ENCODE measurements at regions not wholly inside any gene's neighbourhood (a gene's known extent, or its start where the extent isn't known, plus 50 kb on each side); places are given as distances from the start of the nearest gene placed in this dataset.
A peak's percentile ranks its signal among the peaks of the same experiment; 100 is the strongest.

DNA sequence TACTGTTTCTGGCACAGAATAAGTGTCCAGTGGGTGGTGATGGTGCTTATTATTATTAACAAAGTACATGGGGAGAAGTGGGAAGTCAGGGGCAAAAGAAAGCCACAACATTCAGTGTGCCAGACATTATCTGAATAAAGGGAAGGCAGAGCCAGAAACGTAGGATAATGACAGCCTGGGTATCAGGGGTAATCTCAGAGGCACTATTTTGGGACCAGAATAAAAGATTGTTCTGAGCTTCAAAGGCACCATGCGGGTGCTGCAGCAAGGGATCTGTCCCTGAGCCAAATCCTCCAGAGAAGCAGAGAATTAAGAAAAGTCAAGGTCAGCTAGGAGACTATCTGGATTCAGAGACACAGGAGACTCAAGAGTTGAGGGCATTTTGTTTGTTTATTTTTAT lies 328.8 kb upstream of the GATB start:
- DNase-seq = no peak

DNA sequence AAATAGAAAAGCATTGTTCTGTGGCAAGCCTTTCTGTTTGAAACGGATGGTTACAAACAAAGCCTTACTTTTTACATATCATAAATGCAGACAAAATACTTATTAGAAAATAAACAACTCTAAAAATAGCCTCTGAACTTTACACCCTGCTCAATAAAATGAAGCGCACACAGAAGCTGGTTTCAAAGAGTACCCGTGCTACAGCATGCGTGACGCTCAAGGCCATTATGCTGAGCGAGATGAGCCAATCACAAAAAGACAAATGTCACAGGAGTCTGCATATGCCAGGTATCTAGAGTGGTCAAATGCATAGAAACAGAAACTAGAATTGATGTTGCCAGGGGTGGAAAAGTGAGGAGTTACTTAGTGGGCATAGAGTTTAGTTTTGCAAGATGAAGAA lies 326.5 kb upstream of the GATB start:
- no peak for DNase-seq

DNA sequence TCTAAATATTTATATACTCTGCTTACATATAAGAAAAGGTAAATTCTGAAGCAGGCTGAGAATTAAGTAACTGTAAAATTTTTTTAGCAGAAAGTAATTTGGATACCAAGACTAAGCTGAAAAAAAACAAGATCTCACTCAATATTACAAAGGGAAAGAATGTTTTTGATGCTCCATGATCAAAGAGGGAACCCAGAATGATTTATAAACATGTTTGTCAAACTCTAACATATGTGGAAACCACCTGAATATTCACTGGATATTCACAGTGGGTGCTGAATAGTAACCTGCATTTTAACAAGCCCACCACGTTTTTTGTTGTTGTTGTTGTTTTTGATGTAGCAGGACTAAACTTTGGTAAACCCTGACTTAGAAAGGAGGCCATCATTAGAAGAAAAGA lies 324.9 kb upstream of the GATB start:
- no peak for DNase-seq

DNA sequence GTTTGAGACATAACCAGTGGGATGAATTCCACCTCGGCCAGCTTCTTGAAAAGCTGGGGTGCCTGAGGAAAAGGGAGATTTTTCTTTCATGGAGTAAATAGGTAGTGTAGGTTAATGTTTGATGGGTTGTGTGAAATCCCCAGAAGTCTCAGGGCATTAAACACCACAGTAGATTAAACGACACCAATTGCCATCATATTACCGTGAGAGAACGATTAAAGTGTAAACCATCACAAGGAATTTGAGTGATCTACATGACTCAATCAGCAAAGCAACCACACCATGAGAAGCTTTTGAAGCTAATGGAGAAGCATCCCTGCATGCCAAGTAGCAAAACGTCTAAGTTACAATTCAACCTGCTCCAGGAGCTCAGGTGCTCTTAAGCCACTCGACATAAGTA lies 322.5 kb upstream of the GATB start:
- DNase-seq = no peak

DNA sequence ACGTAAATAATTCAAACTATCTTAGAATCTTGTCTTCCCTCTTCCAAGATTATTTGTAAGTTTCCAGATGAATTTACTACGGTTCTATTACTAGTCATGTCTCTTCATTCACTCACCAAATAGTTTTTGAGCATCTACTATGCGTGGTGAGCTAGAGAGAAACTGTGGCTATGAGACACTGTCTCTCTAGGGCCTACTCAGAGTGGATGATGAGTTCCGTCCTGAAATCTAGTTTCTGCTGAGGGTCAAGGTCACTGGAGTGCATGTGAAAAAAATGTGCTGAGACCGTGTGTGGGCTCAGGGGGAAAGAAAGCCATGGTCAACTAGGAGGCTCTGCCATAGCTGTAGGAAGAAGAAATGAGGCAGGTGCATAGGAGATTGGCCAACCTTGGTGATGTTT lies 320.2 kb upstream of the GATB start:
- DNase-seq = no peak

DNA sequence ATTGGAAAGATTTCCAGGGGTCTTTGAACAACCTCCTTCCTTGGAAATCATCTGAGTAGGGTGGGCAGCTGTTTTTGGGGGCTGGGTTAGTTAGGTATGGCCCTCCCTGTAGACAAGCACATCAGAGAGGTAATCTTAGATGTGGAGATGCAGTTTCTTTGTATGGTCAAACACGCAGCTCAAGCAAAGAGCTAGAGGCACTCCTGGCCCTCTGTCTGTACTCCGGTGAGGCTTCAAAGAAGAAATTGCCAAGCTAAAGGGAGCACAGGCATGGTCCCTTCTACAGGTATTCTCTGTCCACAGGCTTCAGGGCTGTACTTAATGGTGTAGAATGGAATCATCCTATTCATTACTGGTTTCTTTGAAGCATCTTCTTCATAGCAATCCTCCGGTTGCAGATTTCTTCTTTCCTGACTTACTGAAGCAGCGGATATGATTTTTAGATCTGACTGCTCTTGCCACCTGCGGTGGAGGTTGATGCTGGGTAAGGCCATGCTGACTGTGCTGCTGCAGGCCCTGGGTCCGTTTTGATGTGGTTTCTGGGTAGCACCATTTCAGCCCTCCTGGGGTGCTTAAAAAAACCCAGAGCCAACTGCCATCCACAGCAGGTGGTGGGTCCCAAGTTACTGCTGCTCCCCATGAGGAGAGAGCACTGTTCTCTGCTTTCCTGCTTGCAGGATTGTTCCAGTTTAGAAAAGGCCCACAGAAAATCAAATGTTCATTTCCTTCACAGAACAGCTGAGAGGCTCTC lies 318.9 kb upstream of the GATB start:
- DNase-seq = no peak

DNA sequence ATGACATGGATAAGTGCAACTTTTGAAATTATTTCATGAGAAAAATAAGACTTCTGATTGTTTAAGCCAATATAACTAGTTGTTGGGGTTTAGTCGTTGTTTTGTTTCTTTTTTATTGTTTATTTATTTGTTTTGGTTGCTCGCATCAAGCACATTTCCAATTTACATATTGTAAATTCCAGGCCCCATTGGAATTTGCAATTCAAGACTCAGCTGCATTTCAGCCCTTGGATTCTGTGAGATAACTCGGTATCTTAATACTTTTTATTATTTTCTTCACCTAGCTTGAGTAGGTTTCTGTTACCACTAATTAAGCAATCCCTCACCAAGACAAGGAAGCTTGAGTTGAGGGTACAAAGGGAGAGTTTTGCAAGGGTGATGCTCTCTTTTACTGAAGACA lies 318.3 kb upstream of the GATB start:
- no peak for DNase-seq

DNA sequence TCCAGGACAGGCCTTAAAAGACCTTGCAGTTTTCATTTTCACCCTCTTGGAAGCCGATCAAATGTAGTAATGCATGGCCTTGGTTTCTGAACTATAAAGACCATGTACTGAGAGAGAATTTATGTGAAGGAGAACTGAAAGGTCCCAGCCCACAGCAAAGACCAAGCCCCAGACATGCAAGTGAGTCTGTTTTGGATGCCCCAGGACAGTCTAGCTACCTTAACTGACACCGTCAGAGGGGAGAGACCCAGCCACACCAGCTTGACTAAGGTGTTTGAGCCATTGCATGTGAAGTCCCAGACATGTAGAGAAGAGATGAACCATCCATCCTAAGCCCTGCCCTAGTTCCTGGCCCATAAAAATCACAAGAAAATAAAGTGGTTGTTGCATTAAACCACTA lies 316.8 kb upstream of the GATB start:
- no peak for DNase-seq

DNA sequence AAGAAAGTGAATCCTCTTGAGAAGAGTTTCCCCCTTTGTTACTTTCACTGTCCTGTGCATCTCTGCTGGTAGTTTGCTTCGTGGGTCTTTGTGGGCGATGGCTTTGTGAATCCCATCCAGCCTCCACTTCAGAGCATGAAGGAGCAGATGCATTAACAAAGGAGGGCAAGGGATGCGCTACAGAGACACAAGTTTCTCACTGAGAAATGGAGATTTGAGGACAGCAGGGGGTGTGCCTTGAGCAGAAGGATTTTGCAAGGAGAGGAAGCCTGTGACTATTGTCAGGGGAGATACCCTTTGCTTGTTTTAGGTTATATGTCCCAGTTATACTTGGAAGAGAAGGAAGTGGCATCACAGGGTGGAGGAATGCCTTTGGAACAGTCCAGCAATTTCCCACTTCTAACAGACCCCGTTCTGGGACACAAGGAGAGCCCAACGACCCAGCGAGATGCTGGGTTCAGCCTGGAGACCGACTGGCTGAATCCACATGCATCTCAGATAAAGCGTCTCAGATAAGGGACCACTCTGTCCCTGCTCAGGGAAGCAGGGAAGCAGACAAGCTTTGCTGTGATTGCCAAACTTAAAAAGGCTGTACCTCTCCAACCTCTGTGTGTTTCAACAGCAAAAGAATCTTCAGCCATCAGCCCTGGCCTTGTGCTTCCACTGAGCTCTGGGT lies 314.6 kb upstream of the GATB start:
- DNase-seq = no peak

DNA sequence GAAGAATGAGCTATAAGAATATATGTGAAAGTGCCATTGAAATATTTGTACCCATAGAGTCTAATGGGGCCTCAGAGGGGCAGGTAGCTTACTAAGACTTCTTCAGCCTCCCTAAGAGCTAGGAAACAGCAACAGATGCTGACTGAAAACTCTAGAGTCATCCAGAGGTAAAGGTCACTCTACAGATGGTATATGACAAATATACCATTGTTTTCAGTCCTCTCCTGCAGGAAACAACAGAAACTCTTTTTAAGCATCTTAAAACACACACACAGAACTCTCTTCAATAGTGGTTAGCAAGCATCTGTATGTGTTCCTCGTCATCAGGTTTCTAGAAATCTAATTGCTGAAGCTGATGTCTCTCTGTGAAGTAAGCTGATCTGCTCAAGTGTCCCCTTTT lies 313.8 kb upstream of the GATB start:
- no peak for DNase-seq

DNA sequence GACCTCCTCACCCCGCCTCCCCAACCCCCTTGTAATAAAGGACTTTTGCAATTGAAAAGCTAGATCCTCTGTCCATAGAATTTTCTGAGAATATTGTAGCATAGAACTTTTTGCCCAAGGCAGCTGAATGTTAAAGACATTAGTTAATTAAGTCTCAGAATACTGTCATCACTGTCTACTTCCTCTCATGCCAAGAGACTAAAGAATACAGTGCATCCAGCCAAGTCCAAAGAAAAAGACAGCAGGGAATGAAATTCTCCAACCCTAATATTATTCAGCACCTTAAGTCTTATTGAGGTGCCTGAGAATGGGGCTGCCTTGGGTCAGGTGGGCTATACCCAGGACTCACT lies 313.3 kb upstream of the GATB start:
- no peak for DNase-seq

DNA sequence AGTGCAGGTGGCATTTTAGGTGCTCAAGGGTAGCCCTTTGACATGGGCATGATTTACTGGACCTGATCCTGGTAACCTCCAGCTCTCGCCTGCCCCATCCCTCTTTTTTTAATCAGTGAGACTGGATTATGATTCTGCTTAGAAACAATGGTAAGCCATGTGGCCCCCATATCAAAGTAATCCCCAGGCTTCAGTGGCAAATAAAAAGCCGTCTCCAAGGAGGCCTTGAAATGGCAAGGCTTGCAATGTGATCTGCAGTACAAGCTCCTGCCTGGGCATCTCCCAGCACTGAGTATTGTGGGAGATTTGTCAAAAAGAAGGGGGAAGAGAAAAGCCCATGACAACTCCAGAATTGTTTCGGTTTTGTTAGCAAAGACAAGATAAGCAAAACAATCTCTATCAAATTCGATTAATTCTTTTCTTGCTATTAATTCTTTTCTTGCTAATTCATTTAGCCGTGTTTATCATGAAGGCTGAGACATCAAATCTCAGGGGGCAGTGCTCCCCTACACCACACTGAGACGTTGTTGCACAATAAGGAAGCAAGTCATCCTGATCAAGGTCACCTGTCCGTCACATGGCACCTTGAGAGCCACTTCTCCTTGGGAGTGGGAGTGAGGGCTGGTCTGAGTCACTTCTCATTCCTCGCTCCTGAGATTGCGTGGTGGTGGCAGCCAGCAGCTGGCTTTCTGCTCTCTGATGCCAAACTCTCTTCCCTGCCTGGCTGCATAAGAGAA lies 312.7 kb upstream of the GATB start:
- DNase-seq = no peak

DNA sequence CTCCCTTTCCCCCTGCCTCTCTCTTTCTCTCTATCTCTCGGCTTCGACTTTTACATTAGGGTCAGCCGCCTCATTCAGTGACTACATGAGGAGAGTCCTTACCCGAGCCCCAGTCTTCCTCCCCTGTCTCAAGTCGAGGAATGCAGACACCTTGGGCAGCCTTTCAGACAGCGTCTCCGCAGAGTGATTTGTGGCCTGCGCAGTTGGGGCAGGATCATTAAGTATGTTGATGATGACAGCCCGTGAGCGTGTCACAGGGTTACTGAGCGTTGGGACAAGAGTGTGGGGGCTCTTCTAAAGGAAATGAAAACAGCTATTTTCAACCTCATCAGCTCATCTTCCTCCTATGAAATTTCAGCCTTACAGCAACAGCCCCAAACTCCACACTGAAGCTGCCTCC lies 312.1 kb upstream of the GATB start:
- no peak for DNase-seq

DNA sequence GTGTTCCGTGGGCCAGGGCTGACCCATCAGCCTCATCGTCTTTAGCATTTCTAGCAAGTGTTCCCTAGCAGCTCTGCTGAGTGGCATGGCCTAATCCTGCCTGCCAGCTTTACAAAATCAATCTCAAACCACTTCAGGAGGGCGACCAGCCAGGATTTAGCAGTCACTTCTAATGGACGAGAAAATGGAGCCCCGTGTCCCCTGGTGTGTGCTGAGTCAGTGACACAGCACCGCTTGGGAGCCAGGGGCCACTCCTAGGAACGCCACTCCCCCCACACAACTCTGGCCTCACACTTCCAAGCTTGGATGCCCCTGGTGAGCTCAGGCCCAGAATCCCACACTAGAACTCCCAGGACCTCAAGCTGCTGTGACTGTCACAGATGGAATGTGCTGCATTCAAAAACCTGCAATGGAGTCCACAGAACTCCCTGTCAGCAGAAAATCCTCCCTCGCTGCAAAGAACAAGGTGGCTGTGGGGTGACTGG lies 311.2 kb upstream of the GATB start:
- no peak for DNase-seq

DNA sequence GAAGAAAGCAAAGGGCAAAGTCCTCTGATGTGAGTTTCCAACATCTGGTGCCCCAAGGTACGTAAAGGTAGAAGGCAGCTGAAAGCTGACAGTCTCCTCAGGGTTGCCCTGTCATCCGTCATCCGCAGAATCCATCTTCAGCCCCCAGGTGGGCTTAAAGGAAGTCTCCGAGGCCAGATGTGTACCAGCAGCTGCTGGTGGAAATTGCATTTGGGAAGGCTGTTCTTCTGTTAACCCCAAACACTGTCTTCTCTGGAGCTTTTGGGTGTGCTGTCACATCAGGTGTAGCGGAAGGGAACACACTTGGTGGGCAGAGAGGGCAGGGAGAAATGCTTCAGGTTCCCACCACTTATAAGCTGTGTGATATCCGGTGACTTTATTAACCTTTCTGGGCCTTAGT lies 310.0 kb upstream of the GATB start:
- no peak for DNase-seq

DNA sequence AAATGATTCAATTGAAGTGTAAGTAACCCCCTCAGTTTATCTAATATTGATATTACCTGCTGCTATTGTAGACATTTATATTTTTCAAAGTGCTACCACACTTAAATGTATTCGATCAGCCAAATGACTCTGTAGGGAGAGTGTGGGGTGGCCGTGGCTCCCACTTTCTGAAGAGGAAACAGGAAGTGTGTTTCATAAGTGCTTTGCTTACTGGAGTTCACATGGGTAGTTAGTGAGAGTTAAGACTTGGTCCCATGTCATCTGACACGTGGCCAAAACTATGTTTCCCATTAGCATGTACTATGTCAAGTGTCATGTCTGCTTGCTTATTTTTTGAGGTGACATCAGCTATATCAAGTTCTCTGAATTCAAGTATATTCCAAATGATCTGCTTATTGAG lies 308.1 kb upstream of the GATB start:
- DNase-seq = no peak

DNA sequence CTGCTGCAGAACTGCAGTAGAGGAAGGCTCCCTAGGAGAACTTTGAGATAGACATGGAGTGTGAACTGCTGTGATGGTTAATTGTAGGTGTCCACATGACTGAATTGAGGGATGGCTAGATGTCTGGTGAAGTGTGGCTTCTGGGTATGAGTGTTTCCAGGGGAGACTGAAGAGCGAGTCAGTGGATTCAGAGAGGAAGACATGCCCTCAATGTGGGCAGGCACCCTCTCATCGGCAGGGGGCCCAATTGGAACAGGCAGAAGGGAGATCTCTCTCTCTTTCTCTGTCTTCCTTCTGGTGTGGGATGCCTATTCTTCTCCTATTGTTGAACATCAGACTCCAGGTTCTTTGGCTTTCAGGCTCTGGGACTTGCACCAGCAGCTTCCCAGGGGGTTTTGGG lies 304.7 kb upstream of the GATB start:
- DNase-seq = no peak

DNA sequence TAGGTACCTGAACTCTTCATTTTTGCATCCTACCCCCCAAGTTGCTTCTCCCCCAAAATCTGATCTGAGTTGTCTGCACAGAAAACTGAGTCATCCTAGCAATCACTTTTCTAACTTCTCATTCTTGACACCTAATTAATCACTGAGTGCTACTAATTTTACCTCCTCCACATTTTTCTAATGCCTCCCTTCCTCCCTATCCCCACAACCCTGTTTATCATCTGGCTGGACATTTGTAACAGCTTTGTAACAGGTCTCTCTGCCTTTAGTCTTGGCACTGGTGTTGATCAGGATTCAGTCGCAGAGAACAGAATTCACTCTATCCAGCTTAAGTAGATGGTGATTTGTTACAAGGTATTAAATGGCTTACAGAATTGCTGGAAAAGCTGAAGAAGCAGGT lies 303.9 kb upstream of the GATB start:
- DNase-seq = no peak

DNA sequence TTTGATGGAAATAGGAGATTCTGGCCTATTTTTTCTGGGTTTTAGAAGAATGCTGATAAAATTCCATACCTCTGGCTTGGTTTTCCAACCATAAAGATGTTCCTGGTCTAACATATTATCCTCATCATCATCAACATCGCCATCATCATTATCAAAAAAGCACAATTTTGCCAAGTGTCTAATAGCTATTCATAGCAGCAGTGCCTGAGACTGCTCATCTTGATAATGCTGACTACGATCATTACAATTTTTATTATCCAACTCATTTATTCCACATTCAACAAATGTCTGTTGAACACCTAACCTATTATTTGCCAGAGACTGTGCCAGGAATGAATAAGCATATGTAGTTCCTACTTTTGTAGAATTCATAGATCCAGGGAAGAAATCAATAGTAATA lies 303.5 kb upstream of the GATB start:
- DNase-seq = no peak

DNA sequence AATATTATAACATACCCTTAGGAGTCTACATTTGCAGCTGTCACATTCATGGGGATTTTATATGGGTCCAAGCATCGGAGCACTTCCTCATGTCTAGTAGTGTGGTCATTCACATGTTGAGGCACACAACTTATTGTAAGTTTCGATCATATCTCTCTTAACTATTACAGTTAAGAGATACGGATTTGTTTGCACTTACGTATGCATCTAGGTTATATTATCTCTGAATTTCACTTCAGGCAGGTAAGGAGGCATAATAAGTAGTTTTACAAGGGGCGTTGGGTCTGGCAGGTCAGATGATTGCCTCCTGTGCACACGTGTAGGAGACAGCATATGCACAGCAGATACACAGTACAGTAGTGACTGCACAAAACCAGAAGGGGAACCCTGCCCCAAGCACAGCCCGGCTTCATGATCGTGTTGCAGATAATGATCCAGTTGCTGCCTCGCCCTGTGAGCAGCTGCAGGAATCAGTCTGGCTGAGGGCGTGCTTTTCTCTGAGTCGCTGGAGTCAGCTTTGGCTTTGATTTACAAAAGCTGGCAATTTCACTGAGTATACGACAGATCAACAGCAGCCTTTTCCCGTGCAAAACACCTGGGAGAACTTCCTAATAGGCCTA lies 302.9 kb upstream of the GATB start:
- DNase-seq = no peak

DNA sequence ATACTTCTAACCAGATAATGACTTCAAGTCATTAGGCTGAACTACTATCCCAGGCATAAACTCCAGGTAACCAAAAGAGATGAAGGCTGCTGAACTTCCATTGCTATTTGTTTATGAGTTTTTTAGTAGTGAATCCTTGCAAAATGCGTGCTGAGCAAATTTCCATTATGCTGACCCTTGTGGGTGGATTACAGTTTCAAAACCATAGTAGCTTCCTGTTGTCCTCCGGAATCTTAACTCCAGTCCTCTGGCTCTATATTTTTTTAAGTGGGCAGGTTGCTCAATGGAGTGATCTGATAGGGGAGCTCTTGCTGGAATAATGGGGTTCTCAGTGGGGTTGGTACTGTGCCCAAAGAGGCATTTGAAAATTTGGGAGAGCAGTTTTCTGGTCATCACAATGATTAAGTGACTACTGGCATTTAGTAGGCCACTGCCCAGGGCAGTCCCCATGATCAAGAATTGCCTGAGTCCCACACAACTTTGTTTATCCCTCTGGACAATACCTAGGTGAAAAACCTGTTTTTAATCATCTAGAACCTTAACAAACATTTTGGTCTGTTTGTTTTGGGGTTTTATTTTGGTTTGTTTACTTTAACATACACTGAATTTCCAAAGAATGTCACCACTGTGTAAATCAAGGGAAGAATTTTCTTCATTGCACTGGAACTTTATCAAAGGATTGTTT lies 302.3 kb upstream of the GATB start:
- no peak for DNase-seq

DNA sequence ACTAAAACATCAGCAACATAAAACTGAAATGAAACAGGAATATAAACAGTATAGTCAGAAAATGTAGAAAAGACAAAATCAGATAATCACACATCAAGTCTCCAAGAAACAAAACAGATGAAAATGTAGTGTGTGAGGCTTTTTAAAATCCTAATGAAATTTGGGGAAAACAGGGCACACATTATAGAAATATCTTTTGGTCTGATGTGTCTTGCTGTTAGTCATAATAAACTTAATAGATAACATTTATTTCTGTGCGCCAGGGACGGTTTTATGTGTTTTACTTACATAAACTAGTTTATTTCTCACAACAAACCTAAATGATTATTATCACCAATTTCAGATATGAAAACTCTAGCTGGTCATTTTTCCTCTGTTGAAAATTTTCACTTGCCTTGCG lies 293.9 kb upstream of the GATB start:
- DNase-seq = no peak

DNA sequence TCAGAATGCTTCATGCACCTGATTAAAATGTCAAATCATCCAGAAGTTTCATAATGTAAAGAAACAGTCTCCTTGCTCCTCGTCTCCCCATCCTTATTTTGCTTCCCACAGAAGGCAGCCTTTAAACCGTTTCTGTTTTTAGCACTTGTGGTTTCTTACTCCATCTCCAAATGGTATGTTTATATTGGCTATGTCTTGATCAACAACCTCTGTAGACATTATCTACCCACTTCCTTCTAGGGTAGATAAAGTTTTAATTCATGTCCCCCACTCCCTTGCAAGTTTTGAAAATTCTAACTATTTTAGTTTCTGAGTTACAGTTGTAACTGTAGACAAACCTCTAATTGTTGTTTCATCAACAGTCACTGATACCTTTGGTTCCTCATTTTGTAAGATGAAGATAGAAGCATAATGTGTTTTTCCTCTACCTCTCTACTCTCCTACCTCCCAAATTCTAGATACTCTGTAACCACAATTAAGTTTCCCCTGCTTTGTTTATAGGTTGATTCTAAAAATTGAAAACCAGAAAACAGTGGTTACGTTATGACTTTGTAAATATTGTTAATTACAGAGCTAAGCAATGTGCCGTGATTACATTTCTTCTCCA lies 291.7 kb upstream of the GATB start:
- DNase-seq = peak in 1 of 2 experiments; percentile 2

Data from AML-193 (cell line).